A549 (cell line): ENCODE measurements at regions not wholly inside any gene's neighbourhood (a gene's known extent, or its start where the extent isn't known, plus 50 kb on each side); places are given as distances from the start of the nearest gene placed in this dataset.

Experiments used
- ATAC-seq, 2 experiments: fragments of 200-7000 bp in 1 of 2; fragments of >200 bp in 1 of 2; cut with Nextera tagmentation in 1 of 2; cut with Tn5 transposase in 1 of 2; 3 replicates each; pipeline versions ENCODE4 v1.8.0 to v1.9.1; 2018 to 2020; ENCODE audit warnings: mild to moderate bottlenecking in 1 of 2, moderate library complexity in 1 of 2
- CTCF ChIA-PET: fragments of 300-600 bp; sonication (Branson Sonifier 250); formaldehyde crosslinking; extraction: SDS; loops from one replicate; lab custom pipeline; 2021; ENCODE audit warnings: antibody characterized with exemption, inconsistent platforms; lab: Yijun Ruan, JAX
- POLR2A ChIA-PET: fragments of 350-600 bp; formaldehyde crosslinking; extraction: SDS; loops from one replicate; lab custom pipeline; 2021; ENCODE audit warnings: antibody characterized with exemption, inconsistent platforms; lab: Yijun Ruan, JAX
- DNase-seq, 2 experiments: peaks; one replicate each; pipeline versions ENCODE4 v3.0.0 to v3.0.0-alpha.2; 2011 to 2016; ENCODE audit warnings: low read depth in 1 of 2, low spot score in 1 of 2
- FAIRE-seq: peaks from 2 replicates; lab custom pipeline; 2011; peaks lifted over from hg19 to GRCh38; lab: Jason Lieb, UNC
- H3K27ac ChIP-seq, 2 experiments: fragments of >200 bp; sonication (Bioruptor Twin); formaldehyde crosslinking; 3 replicates each; pipeline ENCODE4 v1.5.1; 2016 to 2017
- H3K4me1 ChIP-seq: fragments of >200 bp; sonication (Bioruptor Twin); formaldehyde crosslinking; 3 replicates; pipeline ENCODE4 v1.6.1; 2016
- H3K4me2 ChIP-seq: fragments of >200 bp; sonication (Bioruptor Twin); formaldehyde crosslinking; 3 replicates; pipeline ENCODE4 v1.6.1; 2016
- H3K4me3 ChIP-seq: fragments of >200 bp; sonication (Bioruptor Twin); formaldehyde crosslinking; 3 replicates; pipeline ENCODE4 v1.5.1; 2016
- H3K9me3 ChIP-seq: fragments of >200 bp; sonication (Bioruptor Twin); formaldehyde crosslinking; 3 replicates; pipeline ENCODE4 v1.6.1; 2016
- ATOH8 ChIP-seq: fragments of 250-450 bp; sonication (Bioruptor Pico); IDR thresholded peaks from 2 replicates; pipeline ENCODE4 v1.5.0; 2020; ENCODE audit warnings: low read depth, mild to moderate bottlenecking, moderate library complexity
- CBX8 ChIP-seq: fragments of 200-600 bp; sonication (generic); IDR thresholded peaks from 2 replicates; pipeline ENCODE4 v1.6.1; 2016
- CEBPB ChIP-seq, 2 experiments: fragments of >200 bp in 1 of 2; sonication (Bioruptor Twin) in 1 of 2; formaldehyde crosslinking in 1 of 2; IDR thresholded peaks; 2 replicates each; pipeline ENCODE4 v1.6.1; 2012 to 2016
- CHD2 ChIP-seq: fragments of 150-350 bp; IDR thresholded peaks from 2 replicates; pipeline ENCODE4 v1.6.1; 2014; ENCODE audit warnings: low read length; ENCODE audit not compliant: partially characterized antibody
- CHD4 ChIP-seq: fragments of 200-600 bp; sonication (generic); IDR thresholded peaks from 2 replicates; pipeline ENCODE4 v1.6.1; 2016; ENCODE audit warnings: antibody characterized with exemption, mild to moderate bottlenecking, borderline replicate concordance
- E2F6 ChIP-seq: IDR thresholded peaks from 2 replicates; pipeline ENCODE4 v1.6.1; 2012; ENCODE audit warnings: low read depth, borderline replicate concordance
- EHMT2 ChIP-seq: fragments of 200-600 bp; sonication (generic); IDR thresholded peaks from 2 replicates; pipeline ENCODE4 v1.6.1; 2016; ENCODE audit warnings: antibody characterized with exemption, low read depth, mild to moderate bottlenecking, moderate library complexity
- GATA3 ChIP-seq: IDR thresholded peaks from 2 replicates; pipeline ENCODE4 v1.6.1; 2012; ENCODE audit warnings: borderline replicate concordance
- HDAC2 ChIP-seq: fragments of 200-600 bp; sonication (generic); IDR thresholded peaks from 2 replicates; pipeline ENCODE4 v1.6.1; 2016
- HOXA7 ChIP-seq: fragments of 250-450 bp; sonication (Bioruptor Pico); IDR thresholded peaks from 2 replicates; pipeline ENCODE4 v1.5.0; 2020; ENCODE audit warnings: mild to moderate bottlenecking, moderate library complexity
- HOXB13 ChIP-seq: fragments of 250-450 bp; sonication (Bioruptor Pico); IDR thresholded peaks from 2 replicates; pipeline ENCODE4 v1.5.0; 2020; ENCODE audit warnings: low read depth, mild to moderate bottlenecking, moderate library complexity
- HOXB5 ChIP-seq: fragments of 250-450 bp; sonication (Bioruptor Pico); IDR thresholded peaks from 2 replicates; pipeline ENCODE4 v1.5.0; 2020; ENCODE audit warnings: mild to moderate bottlenecking, moderate library complexity
- JUN ChIP-seq, 2 experiments: fragments of >200 bp; sonication (Bioruptor Twin); formaldehyde crosslinking; IDR thresholded peaks; 2 replicates in 1 of 2; 3 replicates in 1 of 2; pipeline ENCODE4 v1.6.1; 2016 to 2017
- KDM1A ChIP-seq: fragments of 200-600 bp; sonication (generic); IDR thresholded peaks from 2 replicates; pipeline ENCODE4 v1.6.1; 2016; ENCODE audit warnings: low read depth, mild to moderate bottlenecking
- KDM5A ChIP-seq: fragments of 200-600 bp; sonication (generic); IDR thresholded peaks from 2 replicates; pipeline ENCODE4 v1.6.1; 2016; ENCODE audit warnings: antibody characterized with exemption, mild to moderate bottlenecking
- NFE2L2 ChIP-seq: fragments of 150-350 bp; conservative IDR thresholded peaks from 2 replicates; pipeline ENCODE4 v1.6.1; 2014; ENCODE audit warnings: low read length
- NR3C1 ChIP-seq: fragments of >200 bp; sonication (Bioruptor Twin); formaldehyde crosslinking; IDR thresholded peaks from 3 replicates; pipeline ENCODE4 v1.6.1; 2017
- REST ChIP-seq: fragments of 200-600 bp; sonication (generic); IDR thresholded peaks from 2 replicates; pipeline ENCODE4 v1.6.1; 2016; ENCODE audit warnings: antibody characterized with exemption, mild to moderate bottlenecking, moderate library complexity
- SREBF2 ChIP-seq: fragments of 450-650 bp; IDR thresholded peaks from 2 replicates; pipeline ENCODE4 v1.6.1; 2014; ENCODE audit warnings: mild to moderate bottlenecking, moderate library complexity
- TFCP2L1 ChIP-seq: fragments of 250-450 bp; sonication (Bioruptor Pico); IDR thresholded peaks from 2 replicates; pipeline ENCODE4 v1.5.0; 2021; ENCODE audit warnings: mild to moderate bottlenecking
- ZFP36 ChIP-seq: fragments of 450-650 bp; IDR thresholded peaks from 2 replicates; pipeline ENCODE4 v1.6.1; 2014; ENCODE audit warnings: borderline replicate concordance; ENCODE audit not compliant: partially characterized antibody
- ZSCAN20 ChIP-seq: fragments of 250-450 bp; sonication (Bioruptor Pico); IDR thresholded peaks from 2 replicates; pipeline ENCODE4 v1.8.0; 2022; ENCODE audit warnings: mild to moderate bottlenecking, moderate library complexity
- WGBS: methylation state at CpG from one replicate; pipeline ENCODE4 v1.1.6; 2017; ENCODE audit errors: missing lambda C conversion rate; 5-methylcytosine and 5-hydroxymethylcytosine counted together
- TF ChIP-seq, protein P1 (sequence below): fragments of 150-350 bp; IDR thresholded peaks from 2 replicates; pipeline ENCODE4 v1.6.1; 2014; ENCODE audit warnings: low read depth, mild to moderate bottlenecking, low read length

DNA sequence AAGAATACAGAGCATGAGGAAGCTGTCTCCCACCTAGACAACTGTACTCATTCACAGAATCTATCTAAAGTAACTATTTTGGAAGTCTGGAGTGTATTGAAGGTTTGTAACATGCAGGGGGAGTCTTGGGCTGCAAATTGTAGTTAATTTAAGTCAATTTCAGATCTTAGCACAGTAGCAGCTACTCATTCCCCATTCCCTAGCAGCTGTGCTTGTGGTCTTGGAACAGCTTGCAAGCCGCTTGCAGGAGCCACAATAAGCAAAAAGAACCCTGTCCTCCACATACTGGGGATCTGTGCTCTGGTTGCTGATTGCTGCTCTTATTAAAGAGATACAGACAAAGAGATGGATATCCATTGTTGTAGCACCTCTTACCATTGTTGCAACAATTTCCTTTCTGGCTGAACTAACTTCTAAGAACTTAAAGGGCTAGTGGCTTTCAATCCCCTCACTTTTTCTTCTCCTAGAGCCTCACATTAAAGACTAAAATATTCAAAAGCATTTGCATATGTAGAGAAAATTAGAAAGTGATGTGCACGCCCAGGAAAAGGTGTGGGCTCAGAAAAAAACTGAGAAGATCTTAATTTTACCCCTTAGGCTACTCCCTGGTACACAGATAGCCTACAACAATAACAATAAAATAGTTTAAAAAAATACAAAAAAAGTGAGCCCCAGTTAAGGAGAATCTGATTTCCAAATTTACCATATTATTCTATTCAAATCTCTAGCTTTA, 1775.1 kb upstream of the PIK3C3 start (continued):
- TF ChIP-seq ATOH8 (CRISPR knock-in tag), result no peak

DNA sequence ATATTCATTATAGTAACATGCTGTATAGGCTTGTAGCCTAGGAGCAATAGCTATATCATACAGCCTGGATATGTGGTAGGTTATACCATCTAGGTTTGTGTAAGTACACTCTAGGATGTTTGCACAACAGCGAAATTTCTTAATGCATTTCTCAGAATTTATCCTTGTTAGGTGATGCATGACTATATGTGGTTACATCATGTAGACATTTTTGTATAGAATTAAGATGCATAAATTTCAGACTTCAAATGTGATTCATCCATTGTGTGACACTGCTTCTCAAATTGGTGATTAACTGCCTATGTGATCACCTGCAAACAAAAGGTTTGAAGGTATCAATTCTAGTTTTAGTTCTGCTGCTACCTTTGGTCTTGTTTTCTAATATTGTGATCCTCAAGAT, 1787.0 kb upstream of the PIK3C3 start:
- Histone ChIP-seq H3K9me3 (no peaks in the 10 kb centered on the region), H3K4me1 (no peaks in the 10 kb centered on the region), H3K4me3 (no peak overlapping the region), H3K27ac (no peak overlapping the region), H3K4me2 (no peak overlapping the region)
- ATAC-seq (no peak), FAIRE-seq (no peak), DNase-seq (no peak)
- 0% methylated on average over 1 of the region's 1 CpG for WGBS
- ChIA-PET POLR2A (no interaction called here), CTCF (no interaction called here)
- TF ChIP-seq ZFP36, result no peak
- TF ChIP-seq SREBF2, result no peak
- no peak for TF ChIP-seq CHD2
- TF ChIP-seq, protein P1, sequence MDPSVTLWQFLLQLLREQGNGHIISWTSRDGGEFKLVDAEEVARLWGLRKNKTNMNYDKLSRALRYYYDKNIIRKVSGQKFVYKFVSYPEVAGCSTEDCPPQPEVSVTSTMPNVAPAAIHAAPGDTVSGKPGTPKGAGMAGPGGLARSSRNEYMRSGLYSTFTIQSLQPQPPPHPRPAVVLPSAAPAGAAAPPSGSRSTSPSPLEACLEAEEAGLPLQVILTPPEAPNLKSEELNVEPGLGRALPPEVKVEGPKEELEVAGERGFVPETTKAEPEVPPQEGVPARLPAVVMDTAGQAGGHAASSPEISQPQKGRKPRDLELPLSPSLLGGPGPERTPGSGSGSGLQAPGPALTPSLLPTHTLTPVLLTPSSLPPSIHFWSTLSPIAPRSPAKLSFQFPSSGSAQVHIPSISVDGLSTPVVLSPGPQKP, result no peak
- no peak for TF ChIP-seq REST
- no peak for TF ChIP-seq GATA3
- TF ChIP-seq EHMT2, result no peak
- no peak for TF ChIP-seq KDM1A

GRCh38 chr18:40163254-40163653, 1791.8 kb upstream of the PIK3C3 start:
- H3K27ac ChIP-seq, result no peak overlapping the region
- H3K4me1 ChIP-seq, result no peaks in the 10 kb centered on the region
- DNase-seq (no peak), ATAC-seq (no peak), FAIRE-seq (no peak)
- H3K4me3 ChIP-seq, result no peak overlapping the region
- H3K9me3 ChIP-seq, result no peaks in the 10 kb centered on the region
- no peak for TF ChIP-seq TFCP2L1 (CRISPR knock-in tag)
- no peak for TF ChIP-seq CBX8
- no peak for TF ChIP-seq HOXA7 (CRISPR knock-in tag)
- no peak for TF ChIP-seq NR3C1
- TF ChIP-seq HDAC2, result no peak
- TF ChIP-seq E2F6, result no peak
- TF ChIP-seq CEBPB (IDR thresholded peaks at IDR 0.05), result no peak
- no peak for TF ChIP-seq ZSCAN20
- TF ChIP-seq NFE2L2, result no peak
- no peak for TF ChIP-seq HOXB5 (CRISPR knock-in tag)
- TF ChIP-seq CHD4, result no peak
- no peak for TF ChIP-seq HOXB13
- no peak for TF ChIP-seq JUN (IDR thresholded peaks at IDR 0.05)
- no peak for TF ChIP-seq KDM5A
- no peak for TF ChIP-seq REST
- POLR2A ChIA-PET, result no interaction called here
- no peak overlapping the region for H3K4me2 ChIP-seq
- CTCF ChIA-PET, result no interaction called here
